A673 (cell line): ENCODE measurements at regions not wholly inside any gene's neighbourhood (a gene's known extent, or its start where the extent isn't known, plus 50 kb on each side); places are given as distances from the start of the nearest gene placed in this dataset.
"Not testable (repeated sequence)": the region's sequence is repeated elsewhere in the genome, so short reads cannot be mapped to it uniquely, and the experiment has no call there.

Source experiments
- BruUV-seq: library from RNA; stranded (reverse); fragments of 400-500 nt; replicated peaks from 2 replicates; lab custom pipeline; 2021; lab: Mats Ljungman, UMichigan
- CTCF ChIA-PET: fragments of 300-600 bp; sonication (Branson Sonifier 250); formaldehyde crosslinking; loops from one replicate; lab custom pipeline; 2022; ENCODE audit warnings: antibody characterized with exemption; lab: Charles Lee
- POLR2A ChIA-PET: fragments of 300-600 bp; sonication (Branson Sonifier 250); formaldehyde crosslinking; loops from one replicate; lab custom pipeline; 2022; ENCODE audit warnings: antibody characterized with exemption; ENCODE audit not compliant: low non-redundant PET; lab: Charles Lee
- DNase-seq: peaks from one replicate; pipeline ENCODE4 v3.0.0-alpha.2; 2015; ENCODE audit warnings: low spot score
- H3K27ac ChIP-seq: fragments of 200-600 bp; sonication (generic); 2 replicates; pipeline ENCODE4 v1.5.1; 2016; ENCODE audit warnings: mixed run types, low read depth, mild to moderate bottlenecking, mixed read lengths, antibody characterized with exemption, low read length; ENCODE audit not compliant: poor library complexity, severe bottlenecking
- H3K27me3 ChIP-seq: fragments of 200-600 bp; sonication (generic); replicated peaks from 2 replicates; pipeline ENCODE4 v1.6.1; 2017; ENCODE audit warnings: mixed run types, low read depth, mild to moderate bottlenecking, mixed read lengths, antibody characterized with exemption, low read length; ENCODE audit not compliant: insufficient read depth, poor library complexity
- H3K36me3 ChIP-seq: fragments of 200-600 bp; sonication (generic); 2 replicates; pipeline ENCODE4 v1.6.1; 2016; ENCODE audit warnings: mixed run types, mild to moderate bottlenecking, mixed read lengths, antibody characterized with exemption, low read length; ENCODE audit not compliant: insufficient read depth, poor library complexity, severe bottlenecking
- H3K4me1 ChIP-seq: fragments of 200-600 bp; sonication (generic); 2 replicates; pipeline ENCODE4 v1.6.1; 2017; ENCODE audit warnings: mixed run types, mild to moderate bottlenecking, mixed read lengths, antibody characterized with exemption, low read length; ENCODE audit not compliant: insufficient read depth, poor library complexity, severe bottlenecking
- H3K4me3 ChIP-seq: fragments of 200-600 bp; sonication (generic); 2 replicates; pipeline ENCODE4 v1.5.1; 2016; ENCODE audit warnings: low read depth, mixed run types, mild to moderate bottlenecking, mixed read lengths, low read length; ENCODE audit not compliant: poor library complexity, severe bottlenecking
- H3K9me3 ChIP-seq: fragments of 200-600 bp; sonication (generic); 2 replicates; pipeline ENCODE4 v1.6.1; 2016; ENCODE audit warnings: mixed run types, low read depth, mild to moderate bottlenecking, mixed read lengths, antibody characterized with exemption, low read length; ENCODE audit not compliant: poor library complexity, severe bottlenecking
- EZH2 ChIP-seq: fragments of 200-600 bp; sonication (generic); IDR thresholded peaks from 2 replicates; pipeline ENCODE4 v1.6.1; 2017; ENCODE audit warnings: borderline replicate concordance, low read depth, mild to moderate bottlenecking, mixed read lengths, antibody characterized with exemption, low read length; ENCODE audit not compliant: poor library complexity, severe bottlenecking
- intact Hi-C: fragments of 100-400 bp; cut with micrococcal nuclease; formaldehyde crosslinking; loops from one replicate; pipeline ENCODE4 v1.10.0; 2022; ENCODE audit not compliant: unreplicated experiment
- TF ChIP-seq, protein P1 (sequence below): fragments of 300-800, 200-600 bp; sonication (generic); conservative IDR thresholded peaks from 2 replicates; pipeline ENCODE4 v1.5.1; 2017; ENCODE audit warnings: low read depth, mild to moderate bottlenecking, antibody characterized with exemption, low read length, moderate library complexity, mixed read lengths

DNA sequence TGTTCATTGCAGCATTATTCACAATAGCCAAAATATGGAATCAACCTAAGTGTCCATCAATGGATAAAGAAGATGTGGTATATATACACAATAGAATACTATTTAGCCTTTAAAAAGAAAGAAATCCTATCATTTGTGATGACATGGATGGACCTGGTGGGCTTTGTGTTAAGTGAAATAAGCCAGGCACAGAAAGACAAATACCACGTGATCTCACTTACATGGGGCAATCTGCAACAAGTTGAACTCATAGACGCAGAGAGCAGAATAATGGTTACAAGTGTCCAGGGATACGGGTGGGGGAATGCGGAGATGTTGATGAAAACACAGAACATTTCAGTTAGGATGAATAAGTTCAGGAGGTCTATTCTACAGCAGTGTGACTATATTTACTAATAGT lies 66.4 kb upstream of the ALDH1B1 start:
- Histone ChIP-seq H3K4me3 (no peak overlapping the region), H3K36me3 (no peaks in the 10 kb centered on the region), H3K27ac (no peak overlapping the region), H3K9me3 (no peaks in the 10 kb centered on the region), H3K4me1 (no peaks in the 10 kb centered on the region), H3K27me3 (peaks cover 9% of the 10 kb centered on the region)
- ChIA-PET POLR2A (no interaction called here), CTCF (no interaction called here)
- no peak for DNase-seq
- no TSS peak for BruUV-seq
- TF ChIP-seq, protein P1, sequence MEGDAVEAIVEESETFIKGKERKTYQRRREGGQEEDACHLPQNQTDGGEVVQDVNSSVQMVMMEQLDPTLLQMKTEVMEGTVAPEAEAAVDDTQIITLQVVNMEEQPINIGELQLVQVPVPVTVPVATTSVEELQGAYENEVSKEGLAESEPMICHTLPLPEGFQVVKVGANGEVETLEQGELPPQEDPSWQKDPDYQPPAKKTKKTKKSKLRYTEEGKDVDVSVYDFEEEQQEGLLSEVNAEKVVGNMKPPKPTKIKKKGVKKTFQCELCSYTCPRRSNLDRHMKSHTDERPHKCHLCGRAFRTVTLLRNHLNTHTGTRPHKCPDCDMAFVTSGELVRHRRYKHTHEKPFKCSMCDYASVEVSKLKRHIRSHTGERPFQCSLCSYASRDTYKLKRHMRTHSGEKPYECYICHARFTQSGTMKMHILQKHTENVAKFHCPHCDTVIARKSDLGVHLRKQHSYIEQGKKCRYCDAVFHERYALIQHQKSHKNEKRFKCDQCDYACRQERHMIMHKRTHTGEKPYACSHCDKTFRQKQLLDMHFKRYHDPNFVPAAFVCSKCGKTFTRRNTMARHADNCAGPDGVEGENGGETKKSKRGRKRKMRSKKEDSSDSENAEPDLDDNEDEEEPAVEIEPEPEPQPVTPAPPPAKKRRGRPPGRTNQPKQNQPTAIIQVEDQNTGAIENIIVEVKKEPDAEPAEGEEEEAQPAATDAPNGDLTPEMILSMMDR: no peak
- TF ChIP-seq EZH2: no peak
- intact Hi-C loops: no loop called here

DNA sequence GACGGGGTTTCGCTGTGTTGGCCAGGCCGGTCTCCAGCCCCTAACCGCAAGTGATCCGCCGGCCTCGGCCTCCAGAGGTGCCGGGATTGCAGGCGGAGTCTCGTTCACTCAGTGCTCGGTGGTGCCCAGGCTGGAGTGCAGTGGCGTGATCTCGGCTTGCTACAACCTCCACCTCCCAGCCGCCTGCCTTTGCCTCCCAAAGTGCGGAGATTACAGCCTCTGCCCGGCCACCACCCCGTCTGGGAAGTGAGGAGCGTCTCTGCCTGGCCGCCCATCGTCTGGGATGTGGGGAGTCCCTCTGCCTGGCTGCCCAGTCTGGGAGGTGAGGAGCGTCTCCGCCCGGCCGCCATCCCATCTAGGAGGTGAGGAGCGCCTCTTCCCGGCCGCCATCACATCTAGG lies 68.3 kb upstream of the ALDH1B1 start:
- intact Hi-C loops, H3K4me3 ChIP-seq, CTCF ChIA-PET, H3K27ac ChIP-seq, POLR2A ChIA-PET, DNase-seq, BruUV-seq, H3K27me3 ChIP-seq, H3K4me1 ChIP-seq, H3K36me3 ChIP-seq, H3K9me3 ChIP-seq: not testable (repeated sequence)

DNA sequence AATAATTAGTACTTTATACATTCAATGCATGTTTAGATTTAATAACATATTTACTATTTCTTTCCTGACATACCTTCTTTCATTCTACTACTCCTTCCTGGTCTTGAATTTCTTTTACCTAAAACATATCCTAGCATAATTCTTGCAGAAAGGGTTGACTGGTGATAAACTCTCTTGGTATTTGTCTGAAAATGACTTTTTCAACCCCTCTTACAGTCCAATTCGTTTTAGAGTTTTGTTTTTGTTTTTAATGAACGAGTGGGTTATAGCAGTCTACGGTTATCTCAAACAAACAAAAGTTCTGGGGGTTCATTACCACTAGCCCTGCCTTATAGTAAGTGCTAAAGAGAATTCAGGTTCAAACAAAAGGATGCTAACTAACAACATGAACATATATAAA lies 69.6 kb upstream of the ALDH1B1 start:
- no peak for DNase-seq
- H3K9me3 ChIP-seq: no peaks in the 10 kb centered on the region
- H3K4me1 ChIP-seq: no peaks in the 10 kb centered on the region
- H3K4me3 ChIP-seq: no peak overlapping the region
- no peak for TF ChIP-seq EZH2
- TF ChIP-seq, protein P1: no peak
- no peak overlapping the region for H3K27ac ChIP-seq
- no TSS peak for BruUV-seq
- ChIA-PET POLR2A (no interaction called here), CTCF (no interaction called here)
- peaks cover 9% of the 10 kb centered on the region for H3K27me3 ChIP-seq
- intact Hi-C loops: no loop called here
- H3K36me3 ChIP-seq: no peaks in the 10 kb centered on the region

DNA sequence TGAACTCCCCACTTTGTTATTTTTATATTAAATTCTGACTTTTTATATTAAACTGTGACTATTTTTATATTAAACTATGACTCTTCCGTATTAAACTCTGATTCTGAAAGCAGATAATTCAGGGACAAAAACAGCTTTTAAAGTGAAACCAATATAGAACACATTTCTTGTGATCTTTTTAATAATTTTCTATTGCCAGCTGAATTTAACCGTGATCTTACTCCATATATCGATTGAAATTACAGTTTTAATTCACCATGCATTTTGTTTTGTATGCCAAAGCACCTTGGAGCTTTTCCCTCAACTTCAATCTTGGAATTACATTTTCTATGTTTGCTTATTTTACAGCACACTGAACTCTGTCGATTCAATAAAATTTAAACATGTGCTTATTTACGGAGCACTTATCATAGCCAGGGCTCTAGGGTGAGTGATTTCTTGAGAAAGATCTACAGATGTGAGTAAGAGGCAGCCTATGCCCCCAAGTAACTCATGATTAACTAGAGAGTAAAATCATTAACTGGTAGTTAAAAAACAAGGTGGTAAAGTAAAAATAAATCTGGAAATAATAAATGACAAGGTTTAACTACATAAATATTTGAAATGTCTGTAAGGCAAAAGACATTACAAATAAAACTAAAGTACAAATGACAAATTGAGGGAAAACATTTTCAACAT lies 72.9 kb upstream of the ALDH1B1 start:
- Histone ChIP-seq H3K9me3 (no peaks in the 10 kb centered on the region), H3K4me1 (no peaks in the 10 kb centered on the region), H3K27me3 (peaks cover 9% of the 10 kb centered on the region), H3K36me3 (no peaks in the 10 kb centered on the region), H3K4me3 (no peak overlapping the region), H3K27ac (no peak overlapping the region)
- BruUV-seq: no TSS peak
- ChIA-PET POLR2A (interaction anchor here (0.6 kb wide), 1 partner anchor 238 kb away, joined by 4 read pairs; no protein-coding TSS in a partner anchor), CTCF (no interaction called here)
- DNase-seq: no peak
- no peak for TF ChIP-seq EZH2
- TF ChIP-seq, protein P1: no peak
- intact Hi-C loops: no loop called here
